ENCODE measurements at regions not wholly inside any gene's neighbourhood (a gene's known extent, or its start where the extent isn't known, plus 50 kb on each side); places are given as distances from the start of the nearest gene placed in this dataset.
A peak's percentile ranks its signal among the peaks of the same experiment; 100 is the strongest.

- no peaks in the 10 kb centered on the region for H3K4me1 ChIP-seq (ENCODE audit: control insufficient read depth, insufficient read depth, low read length, poor library complexity, severe bottlenecking)
- Mint-ChIP-seq H3K4me3 (no peak overlapping the region), H3K36me3 (no peaks in the 10 kb centered on the region), H3K27ac (no peak overlapping the region), H3K4me1 (no peaks in the 10 kb centered on the region), H3K27me3 (peaks cover 16% of the 10 kb centered on the region), H3K9me3 (peaks cover 0 to 8% (median 3%) of the 10 kb centered on the region in 7 donors)
- H3K27me3 ChIP-seq (ENCODE audit: control insufficient read depth, insufficient read depth, low read length) = peaks cover 6% of the 10 kb centered on the region
- peaks cover 0 to 4% of the 10 kb centered on the region in 2 experiments for H3K9me3 ChIP-seq (ENCODE audit: control insufficient read depth in 2 of 2, low read length in 2 of 2)
- no peaks in the 10 kb centered on the region for H3K36me3 ChIP-seq (ENCODE audit: control insufficient read depth, insufficient read depth, low read length)
- ATAC-seq (ENCODE audit: low read depth in 2 of 2) = no peak
- no peak overlapping the region for H3K27ac ChIP-seq (ENCODE audit: insufficient read depth, low read length, poor library complexity, severe bottlenecking)
- DNase-seq = no peak
- no peak overlapping the region for H3K4me3 ChIP-seq (ENCODE audit: low read depth, low read length)
Measured at GRCh38 chr7:106802589-106802988, 62.5 kb upstream of the PIK3CG start.

- Histone ChIP-seq H3K4me1 (ENCODE audit: control insufficient read depth, insufficient read depth, low read length, poor library complexity, severe bottlenecking) (no peaks in the 10 kb centered on the region), H3K27me3 (ENCODE audit: control insufficient read depth, insufficient read depth, low read length) (peaks cover 4% of the 10 kb centered on the region), H3K9me3 (ENCODE audit: control insufficient read depth in 2 of 2, low read length in 2 of 2) (no peaks in the 10 kb centered on the region), H3K36me3 (ENCODE audit: control insufficient read depth, insufficient read depth, low read length) (no peaks in the 10 kb centered on the region), H3K27ac (ENCODE audit: insufficient read depth, low read length, poor library complexity, severe bottlenecking) (no peak overlapping the region), H3K4me3 (ENCODE audit: low read depth, low read length) (no peak overlapping the region)
- H3K4me1 Mint-ChIP-seq = no peaks in the 10 kb centered on the region
- H3K27me3 Mint-ChIP-seq = no peaks in the 10 kb centered on the region
- ATAC-seq (ENCODE audit: low read depth in 2 of 2) = no peak
- H3K9me3 Mint-ChIP-seq = peaks cover 0 to 5% (median 0%) of the 10 kb centered on the region in 7 donors
- no peak overlapping the region for H3K4me3 Mint-ChIP-seq
- no peak for DNase-seq
- H3K36me3 Mint-ChIP-seq = no peaks in the 10 kb centered on the region
- no peak overlapping the region for H3K27ac Mint-ChIP-seq
Measured at GRCh38 chr7:106806556-106806955, 58.5 kb upstream of the PIK3CG start.

GRCh38 chr7:106807474-106807873, 57.6 kb upstream of the PIK3CG start:
- Histone ChIP-seq H3K9me3 (ENCODE audit: control insufficient read depth in 2 of 2, low read length in 2 of 2) (no peaks in the 10 kb centered on the region), H3K27me3 (ENCODE audit: control insufficient read depth, insufficient read depth, low read length) (peaks cover 4% of the 10 kb centered on the region), H3K4me3 (ENCODE audit: low read depth, low read length) (no peak overlapping the region), H3K36me3 (ENCODE audit: control insufficient read depth, insufficient read depth, low read length) (no peaks in the 10 kb centered on the region), H3K27ac (ENCODE audit: insufficient read depth, low read length, poor library complexity, severe bottlenecking) (no peak overlapping the region), H3K4me1 (ENCODE audit: control insufficient read depth, insufficient read depth, low read length, poor library complexity, severe bottlenecking) (no peaks in the 10 kb centered on the region)
- H3K9me3 Mint-ChIP-seq = peaks cover 0 to 5% (median 0%) of the 10 kb centered on the region in 7 donors
- H3K4me1 Mint-ChIP-seq = peaks cover 0 to 2% (median 0%) of the 10 kb centered on the region in 4 donors
- H3K27me3 Mint-ChIP-seq = no peaks in the 10 kb centered on the region
- H3K4me3 Mint-ChIP-seq = no peak overlapping the region
- ATAC-seq (ENCODE audit: low read depth in 2 of 2) (no peak), DNase-seq (no peak)
- peak overlapping the region in 1 of 3 donors; percentile 26 for H3K27ac Mint-ChIP-seq
- H3K36me3 Mint-ChIP-seq = no peaks in the 10 kb centered on the region

- H3K27me3 ChIP-seq (ENCODE audit: control insufficient read depth, insufficient read depth, low read length) = peaks cover 2% of the 10 kb centered on the region
- H3K4me1 ChIP-seq (ENCODE audit: control insufficient read depth, insufficient read depth, low read length, poor library complexity, severe bottlenecking) = no peaks in the 10 kb centered on the region
- H3K27ac ChIP-seq (ENCODE audit: insufficient read depth, low read length, poor library complexity, severe bottlenecking) = no peak overlapping the region
- Mint-ChIP-seq H3K27me3 (peaks cover 4% of the 10 kb centered on the region), H3K27ac (no peak overlapping the region), H3K4me3 (no peak overlapping the region), H3K4me1 (peaks cover 0 to 2% (median 0%) of the 10 kb centered on the region in 4 donors), H3K36me3 (no peaks in the 10 kb centered on the region), H3K9me3 (peaks cover 0 to 3% (median 0%) of the 10 kb centered on the region in 7 donors)
- H3K36me3 ChIP-seq (ENCODE audit: control insufficient read depth, insufficient read depth, low read length) = no peaks in the 10 kb centered on the region
- ATAC-seq (ENCODE audit: low read depth in 2 of 2) = no peak
- no peaks in the 10 kb centered on the region for H3K9me3 ChIP-seq (ENCODE audit: control insufficient read depth in 2 of 2, low read length in 2 of 2)
- no peak for DNase-seq
- no peak overlapping the region for H3K4me3 ChIP-seq (ENCODE audit: low read depth, low read length)
Measured at GRCh38 chr7:106808967-106809635, 56.0 kb upstream of the PIK3CG start.

- H3K4me1 Mint-ChIP-seq = peaks cover 0 to 3% (median 1%) of the 10 kb centered on the region in 4 donors
- H3K27me3 ChIP-seq (ENCODE audit: control insufficient read depth, insufficient read depth, low read length) = no peaks in the 10 kb centered on the region
- no peaks in the 10 kb centered on the region for H3K36me3 ChIP-seq (ENCODE audit: control insufficient read depth, insufficient read depth, low read length)
- DNase-seq = no peak
- no peak overlapping the region for H3K4me3 ChIP-seq (ENCODE audit: low read depth, low read length)
- no peaks in the 10 kb centered on the region for H3K36me3 Mint-ChIP-seq
- H3K27ac Mint-ChIP-seq = no peak overlapping the region
- peaks cover 8% of the 10 kb centered on the region for H3K27me3 Mint-ChIP-seq
- no peaks in the 10 kb centered on the region for H3K9me3 ChIP-seq (ENCODE audit: control insufficient read depth in 2 of 2, low read length in 2 of 2)
- no peak for ATAC-seq (ENCODE audit: low read depth in 2 of 2)
- no peak overlapping the region for H3K27ac ChIP-seq (ENCODE audit: insufficient read depth, low read length, poor library complexity, severe bottlenecking)
- H3K9me3 Mint-ChIP-seq = no peaks in the 10 kb centered on the region
- no peak overlapping the region for H3K4me3 Mint-ChIP-seq
- H3K4me1 ChIP-seq (ENCODE audit: control insufficient read depth, insufficient read depth, low read length, poor library complexity, severe bottlenecking) = no peaks in the 10 kb centered on the region
Measured at GRCh38 chr7:106811472-106811871, 53.6 kb upstream of the PIK3CG start.

- Histone ChIP-seq H3K27me3 (ENCODE audit: control insufficient read depth, insufficient read depth, low read length) (no peaks in the 10 kb centered on the region), H3K9me3 (ENCODE audit: control insufficient read depth in 2 of 2, low read length in 2 of 2) (no peaks in the 10 kb centered on the region), H3K4me1 (ENCODE audit: control insufficient read depth, insufficient read depth, low read length, poor library complexity, severe bottlenecking) (no peaks in the 10 kb centered on the region), H3K4me3 (ENCODE audit: low read depth, low read length) (no peak overlapping the region), H3K36me3 (ENCODE audit: control insufficient read depth, insufficient read depth, low read length) (no peaks in the 10 kb centered on the region), H3K27ac (ENCODE audit: insufficient read depth, low read length, poor library complexity, severe bottlenecking) (no peak overlapping the region)
- ATAC-seq (ENCODE audit: low read depth in 2 of 2) = no peak
- peak in 1 of 3 donors; percentile 10 for DNase-seq
- H3K4me1 Mint-ChIP-seq = peaks cover 0 to 3% (median 1%) of the 10 kb centered on the region in 4 donors
- no peak overlapping the region for H3K4me3 Mint-ChIP-seq
- no peak overlapping the region for H3K27ac Mint-ChIP-seq
- H3K27me3 Mint-ChIP-seq = peaks cover 8% of the 10 kb centered on the region
- H3K36me3 Mint-ChIP-seq = no peaks in the 10 kb centered on the region
- no peaks in the 10 kb centered on the region for H3K9me3 Mint-ChIP-seq
Measured at GRCh38 chr7:106812027-106812643, 52.9 kb upstream of the PIK3CG start.

GRCh38 chr7:106813705-106814305, 51.3 kb upstream of the PIK3CG start:
- no peak for DNase-seq
- no peaks in the 10 kb centered on the region for H3K27me3 ChIP-seq (ENCODE audit: control insufficient read depth, insufficient read depth, low read length)
- H3K4me1 Mint-ChIP-seq = peaks cover 0 to 3% (median 1%) of the 10 kb centered on the region in 4 donors
- peaks cover 0 to 1% (median 0%) of the 10 kb centered on the region in 7 donors for H3K9me3 Mint-ChIP-seq
- H3K27ac Mint-ChIP-seq = no peak overlapping the region
- H3K27ac ChIP-seq (ENCODE audit: insufficient read depth, low read length, poor library complexity, severe bottlenecking) = no peak overlapping the region
- no peak overlapping the region for H3K4me3 ChIP-seq (ENCODE audit: low read depth, low read length)
- no peak overlapping the region for H3K4me3 Mint-ChIP-seq
- H3K27me3 Mint-ChIP-seq = peaks cover 8% of the 10 kb centered on the region
- no peak for ATAC-seq (ENCODE audit: low read depth in 2 of 2)
- no peaks in the 10 kb centered on the region for H3K4me1 ChIP-seq (ENCODE audit: control insufficient read depth, insufficient read depth, low read length, poor library complexity, severe bottlenecking)
- H3K36me3 Mint-ChIP-seq = no peaks in the 10 kb centered on the region
- no peaks in the 10 kb centered on the region for H3K36me3 ChIP-seq (ENCODE audit: control insufficient read depth, insufficient read depth, low read length)
- H3K9me3 ChIP-seq (ENCODE audit: control insufficient read depth in 2 of 2, low read length in 2 of 2) = no peaks in the 10 kb centered on the region

Data from CD4-positive, CD25-positive, alpha-beta regulatory T cell (primary cell).